ENCODE measurements at regions not wholly inside any gene's neighbourhood (a gene's known extent, or its start where the extent isn't known, plus 50 kb on each side); places are given as distances from the start of the nearest gene placed in this dataset.

- TF ChIP-seq CTCF (IDR thresholded peaks at IDR 0.05; ENCODE audit: low read depth, low read length): no peak
- no peak overlapping the region for H3K4me3 ChIP-seq (ENCODE audit: low read depth, low read length)
Observed at GRCh38 chr1:232196042-232196441, 433.9 kb downstream of the SIPA1L2 start.

GRCh38 chr1:232194424-232194823 is 435.5 kb downstream of the SIPA1L2 start:
- no peak overlapping the region for H3K4me3 ChIP-seq (ENCODE audit: low read depth, low read length)
- no peak for TF ChIP-seq CTCF (IDR thresholded peaks at IDR 0.05; ENCODE audit: low read depth, low read length)

- no peak for TF ChIP-seq CTCF (IDR thresholded peaks at IDR 0.05; ENCODE audit: low read depth, low read length)
- no peak overlapping the region for H3K4me3 ChIP-seq (ENCODE audit: low read depth, low read length)
Observed at GRCh38 chr1:232193451-232193783, 436.5 kb downstream of the SIPA1L2 start.

GRCh38 chr1:232192781-232193450 is 437.0 kb downstream of the SIPA1L2 start:
- no peak overlapping the region for H3K4me3 ChIP-seq (ENCODE audit: low read depth, low read length)
- TF ChIP-seq CTCF (IDR thresholded peaks at IDR 0.05; ENCODE audit: low read depth, low read length): no peak

GRCh38 chr1:232191560-232191959 is 438.4 kb downstream of the SIPA1L2 start:
- no peak overlapping the region for H3K4me3 ChIP-seq (ENCODE audit: low read depth, low read length)
- TF ChIP-seq CTCF (IDR thresholded peaks at IDR 0.05; ENCODE audit: low read depth, low read length): no peak

- no peak overlapping the region for H3K4me3 ChIP-seq (ENCODE audit: low read depth, low read length)
- TF ChIP-seq CTCF (IDR thresholded peaks at IDR 0.05; ENCODE audit: low read depth, low read length): no peak
Observed at GRCh38 chr1:232188318-232188717, 441.6 kb downstream of the SIPA1L2 start.

- TF ChIP-seq CTCF (IDR thresholded peaks at IDR 0.05; ENCODE audit: low read depth, low read length): no peak
- H3K4me3 ChIP-seq (ENCODE audit: low read depth, low read length): no peak overlapping the region
Observed at GRCh38 chr1:232186931-232187330, 443.0 kb downstream of the SIPA1L2 start.

Measured in WI38 (cell line).